ENCODE measurements at regions not wholly inside any gene's neighbourhood (a gene's known extent, or its start where the extent isn't known, plus 50 kb on each side); places are given as distances from the start of the nearest gene placed in this dataset.

GRCh38 chr14:95386536-95387095 lies 66.9 kb upstream of the CLMN start:
- DNase-seq (ENCODE audit: low read depth in 2 of 2) = no peak

GRCh38 chr14:95385701-95386100 lies 66.0 kb upstream of the CLMN start:
- DNase-seq (ENCODE audit: low read depth in 2 of 2) = no peak

- no peak for DNase-seq (ENCODE audit: low read depth in 2 of 2)
Measured at GRCh38 chr14:95382747-95383146, 63.0 kb upstream of the CLMN start.

GRCh38 chr14:95381726-95382125 lies 62.0 kb upstream of the CLMN start:
- DNase-seq (ENCODE audit: low read depth in 2 of 2) = no peak

- no peak for DNase-seq (ENCODE audit: low read depth in 2 of 2)
Measured at GRCh38 chr14:95380350-95381042, 60.8 kb upstream of the CLMN start.

GRCh38 chr14:95379634-95380033 lies 59.9 kb upstream of the CLMN start:
- no peak for DNase-seq (ENCODE audit: low read depth in 2 of 2)

- DNase-seq (ENCODE audit: low read depth in 2 of 2) = no peak
Measured at GRCh38 chr14:95375539-95376109, 55.9 kb upstream of the CLMN start.

- DNase-seq (ENCODE audit: low read depth in 2 of 2) = no peak
Measured at GRCh38 chr14:95374239-95374997, 54.7 kb upstream of the CLMN start.

GRCh38 chr14:95370076-95370475 lies 50.4 kb upstream of the CLMN start:
- no peak for DNase-seq (ENCODE audit: low read depth in 2 of 2)
